GM21717 (cell line): ENCODE measurements at regions not wholly inside any gene's neighbourhood (a gene's known extent, or its start where the extent isn't known, plus 50 kb on each side); places are given as distances from the start of the nearest gene placed in this dataset.
"Not testable (repeated sequence)": the region's sequence is repeated elsewhere in the genome, so short reads cannot be mapped to it uniquely, and the experiment has no call there.

ENCODE experiments used
- ATAC-seq: cut with Tn5 transposase; IDR thresholded peaks from one replicate; pipeline ENCODE4 v1.9.1; 2021; ENCODE audit warnings: mild to moderate bottlenecking, moderate library complexity; ENCODE audit not compliant: unreplicated experiment

GRCh38 chr3:105976196-105976595, 107.4 kb upstream of the CBLB start:
- ATAC-seq, result no peak

- no peak for ATAC-seq
These were observed 111.1 kb upstream of the CBLB start for GRCh38 chr3:105979961-105980360.

DNA sequence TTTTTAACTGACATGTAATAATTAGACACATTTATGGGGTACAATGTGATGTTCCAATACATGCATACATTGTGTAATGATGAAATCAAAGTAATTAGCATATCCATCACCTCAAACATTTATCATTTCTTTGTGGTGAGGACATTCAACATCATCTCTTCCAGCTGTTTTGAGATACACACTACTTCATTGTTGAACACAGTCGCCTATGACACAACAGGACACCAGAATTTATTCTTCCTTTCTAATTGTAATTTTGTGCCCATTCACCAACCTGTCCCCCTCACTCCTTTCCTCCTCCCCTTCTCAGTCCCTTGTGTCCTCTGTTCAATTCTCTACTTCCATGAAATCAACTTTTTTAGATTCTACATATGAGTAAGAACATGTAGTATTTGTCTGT, 113.4 kb upstream of the CBLB start:
- no peak for ATAC-seq

DNA sequence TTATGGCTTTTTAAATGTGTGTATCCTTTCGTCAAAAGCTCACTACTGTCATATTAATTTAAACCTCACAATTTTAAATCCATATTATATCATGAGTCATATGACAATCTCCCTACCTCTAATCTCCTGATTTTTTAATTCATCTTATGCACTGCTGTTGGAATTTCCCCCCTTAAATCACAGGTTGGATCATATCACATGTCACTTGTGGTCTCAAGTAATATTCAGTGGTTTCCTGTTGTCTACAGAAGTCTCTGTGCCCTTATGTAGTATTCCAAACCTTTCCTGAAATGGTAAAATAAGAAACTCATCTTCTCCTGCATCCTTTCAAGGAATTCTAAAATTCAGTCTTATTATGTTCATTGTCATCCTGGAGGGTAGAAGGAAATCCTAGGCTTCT, 116.0 kb upstream of the CBLB start:
- no peak for ATAC-seq

DNA sequence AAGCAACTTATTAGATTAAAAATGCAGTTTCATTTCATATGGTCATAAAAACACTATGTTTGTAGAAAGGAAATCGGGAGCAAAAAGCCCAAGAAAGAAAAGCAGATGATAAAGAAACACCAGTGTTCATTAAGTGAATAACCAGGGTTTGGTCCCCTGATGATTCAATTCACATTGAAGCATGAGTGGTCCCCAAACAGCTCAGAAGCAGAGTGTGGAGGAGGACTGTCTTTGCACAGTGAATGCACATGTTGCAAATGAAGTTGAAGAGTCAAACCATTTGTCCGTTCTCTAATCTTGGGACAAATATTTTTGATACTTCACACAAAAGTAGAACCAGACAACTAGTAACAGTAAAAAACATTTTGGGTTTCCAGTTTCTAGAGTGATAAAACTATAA, 117.5 kb upstream of the CBLB start:
- not testable (repeated sequence) for ATAC-seq

GRCh38 chr3:105987809-105988208, 119.0 kb upstream of the CBLB start:
- no peak for ATAC-seq

- ATAC-seq, result no peak
These were observed 119.9 kb upstream of the CBLB start for GRCh38 chr3:105988540-105989212.

DNA sequence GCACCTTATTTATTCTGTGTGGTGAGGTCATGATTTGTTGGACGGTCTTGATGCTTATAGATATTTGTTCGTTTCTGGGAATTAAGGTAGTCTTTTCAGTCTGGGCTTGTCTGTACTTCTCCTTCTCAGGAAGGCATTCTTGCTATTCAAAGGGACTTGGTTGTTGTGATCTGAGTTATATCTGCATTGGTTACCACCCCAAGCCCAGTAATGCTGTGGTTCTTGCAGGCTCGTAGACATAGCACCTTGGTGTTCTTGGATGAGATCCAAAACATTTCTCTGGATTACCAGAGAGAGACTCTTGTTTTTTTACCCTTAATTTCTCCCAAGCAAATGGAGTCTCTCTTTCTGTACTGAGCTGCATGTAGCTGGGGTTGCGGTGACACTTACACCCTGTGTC, 128.0 kb upstream of the CBLB start:
- no peak for ATAC-seq

GRCh38 chr3:105997466-105997799, 128.6 kb upstream of the CBLB start:
- ATAC-seq, result no peak

DNA sequence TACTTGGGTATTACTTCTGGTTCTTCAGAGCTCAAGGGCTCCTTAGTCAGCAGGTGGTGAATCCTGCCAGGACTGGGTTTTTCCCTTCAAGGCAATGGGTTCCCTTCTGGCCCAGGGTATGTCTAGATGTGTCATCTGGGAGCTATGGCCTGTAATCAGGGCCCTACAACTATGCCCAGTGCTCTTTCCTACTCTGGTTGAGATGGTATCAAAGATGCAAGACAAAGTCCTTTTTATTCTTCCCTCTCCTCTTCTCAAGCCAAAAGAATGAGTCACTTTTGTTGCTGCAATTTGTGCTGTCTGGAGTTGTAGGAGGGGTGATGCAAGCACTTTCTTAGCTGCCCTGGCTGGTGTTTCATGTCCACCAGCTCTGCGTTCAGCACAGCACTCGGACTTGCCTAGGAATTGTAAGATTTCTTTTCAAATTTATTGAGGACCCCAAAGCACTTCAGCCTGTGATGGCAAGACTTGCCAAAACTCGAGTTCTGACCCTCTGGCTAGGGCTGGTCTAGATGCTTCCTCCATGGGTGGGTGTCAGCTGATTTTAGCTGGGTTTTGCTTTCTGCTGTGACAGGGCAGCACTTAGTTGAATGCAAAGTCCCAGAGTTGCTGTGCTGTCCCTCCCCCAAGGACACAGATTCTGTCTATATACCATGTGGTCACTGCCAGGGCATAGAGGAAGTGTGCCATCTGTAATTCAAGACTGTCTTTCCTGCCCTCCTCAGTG, 129.2 kb upstream of the CBLB start:
- no peak for ATAC-seq

- ATAC-seq, result no peak
These were observed 131.0 kb upstream of the CBLB start for GRCh38 chr3:105999856-106000255.

DNA sequence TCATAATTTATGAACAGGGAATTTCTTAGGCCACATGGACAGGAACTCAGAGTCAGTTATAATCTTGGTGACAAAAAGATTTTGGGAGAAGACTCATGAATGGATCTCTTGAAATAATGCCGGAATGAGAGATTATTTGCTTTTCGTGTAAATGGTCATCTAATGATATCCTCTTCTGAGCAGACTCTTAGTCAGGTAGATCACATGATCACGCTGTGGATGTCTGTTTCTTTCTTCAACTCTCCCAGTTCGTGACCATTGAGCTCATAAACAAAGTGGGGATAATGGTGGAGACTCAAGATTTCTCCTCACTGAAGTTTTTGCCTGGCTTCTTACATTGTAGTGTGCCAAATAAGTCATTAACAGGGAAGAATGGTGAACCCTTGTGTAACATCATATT, 133.1 kb upstream of the CBLB start:
- no peak for ATAC-seq

GRCh38 chr3:106004137-106004681, 135.4 kb upstream of the CBLB start:
- no peak for ATAC-seq

DNA sequence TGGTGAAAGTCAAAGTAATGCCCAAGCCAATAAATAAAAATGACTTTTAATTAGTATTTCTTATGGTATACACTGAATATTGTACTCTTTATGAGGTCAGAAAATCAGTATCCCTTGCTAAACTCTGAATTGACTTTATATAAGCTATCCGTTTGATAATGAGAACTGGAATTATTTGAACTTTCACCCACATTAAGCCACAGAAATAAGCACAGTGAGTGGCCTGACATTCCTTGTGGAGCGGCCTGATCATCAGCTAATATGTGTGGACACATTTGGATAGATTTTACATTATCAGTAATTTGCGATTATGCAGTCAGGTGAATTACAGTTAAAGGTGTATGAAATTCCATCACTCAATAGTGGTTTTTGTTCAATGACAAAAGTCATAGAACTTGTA, 136.0 kb upstream of the CBLB start:
- no peak for ATAC-seq

GRCh38 chr3:106006001-106006400, 137.2 kb upstream of the CBLB start:
- no peak for ATAC-seq

- no peak for ATAC-seq
These were observed 137.8 kb upstream of the CBLB start for GRCh38 chr3:106006571-106006970.

- ATAC-seq, result no peak
These were observed 138.7 kb upstream of the CBLB start for GRCh38 chr3:106007512-106007911.

- ATAC-seq, result no peak
These were observed 140.0 kb upstream of the CBLB start for GRCh38 chr3:106008766-106009165.

GRCh38 chr3:106010829-106011228, 142.0 kb upstream of the CBLB start:
- no peak for ATAC-seq

- no peak for ATAC-seq
These were observed 145.2 kb upstream of the CBLB start for GRCh38 chr3:106013971-106014370.

- ATAC-seq, result no peak
These were observed 145.7 kb upstream of the CBLB start for GRCh38 chr3:106014518-106014917.

DNA sequence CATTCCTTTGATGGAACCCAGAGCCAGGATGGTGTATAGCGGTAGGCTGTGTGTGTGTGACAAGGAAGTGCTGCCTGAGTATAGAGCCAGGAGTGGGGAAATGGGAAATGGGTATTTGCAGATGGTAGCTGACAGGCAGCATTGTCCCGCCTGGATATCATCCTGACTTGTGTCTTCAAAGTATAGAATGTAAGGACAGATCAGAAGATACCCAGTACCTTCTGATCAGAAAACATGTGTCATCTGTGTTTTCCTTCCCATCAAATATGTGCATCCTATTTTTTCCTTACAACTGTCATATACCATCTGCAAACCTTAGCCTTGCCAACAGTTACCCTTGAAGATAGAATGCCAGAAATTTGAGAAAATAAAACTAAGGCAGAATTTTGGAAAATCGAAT, 146.2 kb upstream of the CBLB start:
- no peak for ATAC-seq

GRCh38 chr3:106018102-106018501, 149.3 kb upstream of the CBLB start:
- ATAC-seq, result no peak
